Neural progenitor cell (in vitro differentiated cells): ENCODE measurements at regions not wholly inside any gene's neighbourhood (a gene's known extent, or its start where the extent isn't known, plus 50 kb on each side); places are given as distances from the start of the nearest gene placed in this dataset.

ENCODE experiments used
- DNase-seq: peaks from one replicate; pipeline ENCODE4 v3.0.0-alpha.2; 2016; ENCODE audit warnings: low spot score
- H2AFZ ChIP-seq: fragments of 200-600 bp; sonication (generic); replicated peaks from 2 replicates; pipeline ENCODE4 v1.6.1; 2016; ENCODE audit warnings: antibody characterized with exemption
- H3F3A ChIP-seq: fragments of 200-600 bp; sonication (generic); 2 replicates; pipeline ENCODE4 v1.6.1; 2016; ENCODE audit warnings: antibody characterized with exemption, low read depth
- H3K27ac ChIP-seq: fragments of 200-600 bp; sonication (generic); 2 replicates; pipeline ENCODE4 v1.5.1; 2016; ENCODE audit warnings: mild to moderate bottlenecking
- H3K27me3 ChIP-seq: fragments of 200-600 bp; sonication (generic); 2 replicates; pipeline ENCODE4 v1.6.1; 2016; ENCODE audit warnings: mild to moderate bottlenecking, moderate library complexity
- H3K36me3 ChIP-seq: fragments of 200-600 bp; sonication (generic); 2 replicates; pipeline ENCODE4 v1.5.1; 2016
- H3K4me1 ChIP-seq: fragments of 200-600 bp; sonication (generic); 2 replicates; pipeline ENCODE4 v1.6.1; 2016; ENCODE audit warnings: mixed run types
- H3K4me2 ChIP-seq: fragments of 200-600 bp; sonication (generic); 2 replicates; pipeline ENCODE4 v1.6.1; 2016
- H3K4me3 ChIP-seq: fragments of 200-600 bp; sonication (generic); 2 replicates; pipeline ENCODE4 v1.5.1; 2016
- H3K79me2 ChIP-seq: fragments of 200-600 bp; sonication (generic); 2 replicates; pipeline ENCODE4 v1.6.1; 2016; ENCODE audit warnings: low read depth
- H3K9ac ChIP-seq: fragments of 200-600 bp; sonication (generic); 2 replicates; pipeline ENCODE4 v1.6.1; 2016
- H3K9me3 ChIP-seq: fragments of 200-600 bp; sonication (generic); 2 replicates; pipeline ENCODE4 v1.5.1; 2016; ENCODE audit warnings: low read depth
- H4K20me1 ChIP-seq: fragments of 200-600 bp; sonication (generic); 2 replicates; pipeline ENCODE4 v1.6.1; 2016; ENCODE audit warnings: low read depth
- H3K27ac Mint-ChIP-seq: 3 replicates; pipeline ENCODE4 v1.8.0; 2021; ENCODE audit warnings: mixed read lengths
- H3K27me3 Mint-ChIP-seq: 2 replicates; pipeline ENCODE4 v1.8.0; 2022; ENCODE audit warnings: low read depth, mild to moderate bottlenecking, inconsistent platforms, moderate library complexity, mixed read lengths; ENCODE audit not compliant: insufficient read depth
- H3K36me3 Mint-ChIP-seq: 3 replicates; pipeline ENCODE4 v1.8.0; 2021; ENCODE audit warnings: mixed read lengths
- H3K4me1 Mint-ChIP-seq: 3 replicates; pipeline ENCODE4 v1.8.0; 2021; ENCODE audit warnings: mixed read lengths
- H3K4me3 Mint-ChIP-seq: 3 replicates; pipeline ENCODE4 v1.8.0; 2021; ENCODE audit warnings: mild to moderate bottlenecking, moderate library complexity, mixed read lengths
- H3K9me3 Mint-ChIP-seq: 3 replicates; pipeline ENCODE4 v1.8.0; 2020; ENCODE audit warnings: mixed read lengths
- CTCF ChIP-seq: fragments of 200-600 bp; sonication (generic); IDR thresholded peaks from 2 replicates; pipeline ENCODE4 v1.5.1; 2017; ENCODE audit warnings: antibody characterized with exemption, mild to moderate bottlenecking
- EZH2 ChIP-seq: fragments of 200-600 bp; sonication (generic); IDR thresholded peaks from 2 replicates; pipeline ENCODE4 v1.6.1; 2017; ENCODE audit warnings: antibody characterized with exemption, mild to moderate bottlenecking, moderate library complexity
- EZH2phosphoT487 ChIP-seq: fragments of 200-600 bp; sonication (generic); IDR thresholded peaks from 2 replicates; pipeline ENCODE4 v1.6.1; 2017; ENCODE audit warnings: antibody characterized with exemption

GRCh38 chr16:79691007-79691406 is 90.5 kb upstream of the MAF start:
- Histone ChIP-seq H3K4me3 (no peak overlapping the region), H3K79me2 (no peaks in the 10 kb centered on the region), H3K4me2 (no peak overlapping the region), H3K4me1 (peaks cover 7% of the 10 kb centered on the region), H3K36me3 (no peaks in the 10 kb centered on the region), H2AFZ (no peak overlapping the region), H3K9ac (no peak overlapping the region), H3K9me3 (no peaks in the 10 kb centered on the region), H3K27ac (no peak overlapping the region), H4K20me1 (no peaks in the 10 kb centered on the region), H3F3A (no peaks in the 10 kb centered on the region), H3K27me3 (no peaks in the 10 kb centered on the region)
- no peak overlapping the region for H3K4me3 Mint-ChIP-seq
- peaks cover 9% of the 10 kb centered on the region for H3K4me1 Mint-ChIP-seq
- no peak overlapping the region for H3K27ac Mint-ChIP-seq
- no peaks in the 10 kb centered on the region for H3K27me3 Mint-ChIP-seq
- no peak for TF ChIP-seq EZH2
- H3K36me3 Mint-ChIP-seq, result peaks cover 2% of the 10 kb centered on the region
- DNase-seq, result peak; percentile 19
- H3K9me3 Mint-ChIP-seq, result peaks cover 5% of the 10 kb centered on the region

GRCh38 chr16:79690159-79690558 is 89.6 kb upstream of the MAF start:
- H3K9me3 Mint-ChIP-seq, result peaks cover 8% of the 10 kb centered on the region
- Histone ChIP-seq H3F3A (no peaks in the 10 kb centered on the region), H2AFZ (no peak overlapping the region), H3K27me3 (no peaks in the 10 kb centered on the region), H4K20me1 (no peaks in the 10 kb centered on the region), H3K36me3 (no peaks in the 10 kb centered on the region), H3K4me2 (no peak overlapping the region), H3K9me3 (no peaks in the 10 kb centered on the region), H3K9ac (no peak overlapping the region), H3K4me1 (peaks cover 7% of the 10 kb centered on the region), H3K79me2 (no peaks in the 10 kb centered on the region), H3K4me3 (no peak overlapping the region), H3K27ac (no peak overlapping the region)
- no peak for DNase-seq
- peaks cover 9% of the 10 kb centered on the region for H3K4me1 Mint-ChIP-seq
- TF ChIP-seq EZH2phosphoT487 (no peak), EZH2 (no peak), CTCF (no peak)
- H3K4me3 Mint-ChIP-seq, result no peak overlapping the region
- H3K27me3 Mint-ChIP-seq, result no peaks in the 10 kb centered on the region
- H3K36me3 Mint-ChIP-seq, result peaks cover 2% of the 10 kb centered on the region
- no peak overlapping the region for H3K27ac Mint-ChIP-seq

- no peaks in the 10 kb centered on the region for H3K27me3 ChIP-seq
- no peak for DNase-seq
- no peaks in the 10 kb centered on the region for H3K9me3 ChIP-seq
- H2AFZ ChIP-seq, result no peak overlapping the region
- no peaks in the 10 kb centered on the region for H4K20me1 ChIP-seq
- no peak overlapping the region for H3K27ac Mint-ChIP-seq
- H3K4me1 Mint-ChIP-seq, result peaks cover 9% of the 10 kb centered on the region
- no peaks in the 10 kb centered on the region for H3K27me3 Mint-ChIP-seq
- no peak overlapping the region for H3K4me3 ChIP-seq
- peaks cover 7% of the 10 kb centered on the region for H3K4me1 ChIP-seq
- no peak overlapping the region for H3K9ac ChIP-seq
- H3K4me2 ChIP-seq, result no peak overlapping the region
- H3K27ac ChIP-seq, result no peak overlapping the region
- H3K79me2 ChIP-seq, result no peaks in the 10 kb centered on the region
- no peak for TF ChIP-seq CTCF
- H3K9me3 Mint-ChIP-seq, result peaks cover 4% of the 10 kb centered on the region
- no peak overlapping the region for H3K4me3 Mint-ChIP-seq
- H3F3A ChIP-seq, result no peaks in the 10 kb centered on the region
- no peaks in the 10 kb centered on the region for H3K36me3 ChIP-seq
- H3K36me3 Mint-ChIP-seq, result peaks cover 2% of the 10 kb centered on the region
Measured at GRCh38 chr16:79687249-79688130, 87.0 kb upstream of the MAF start.

- Histone ChIP-seq H3K9me3 (no peaks in the 10 kb centered on the region), H3K4me3 (no peak overlapping the region), H3K4me1 (peaks cover 1% of the 10 kb centered on the region), H2AFZ (no peak overlapping the region), H3K79me2 (no peaks in the 10 kb centered on the region), H4K20me1 (no peaks in the 10 kb centered on the region), H3F3A (no peaks in the 10 kb centered on the region), H3K9ac (no peak overlapping the region), H3K27ac (no peak overlapping the region), H3K27me3 (no peaks in the 10 kb centered on the region), H3K36me3 (no peaks in the 10 kb centered on the region), H3K4me2 (no peak overlapping the region)
- Mint-ChIP-seq H3K27me3 (no peaks in the 10 kb centered on the region), H3K9me3 (peaks cover 4% of the 10 kb centered on the region), H3K36me3 (peaks cover 2% of the 10 kb centered on the region), H3K4me3 (no peak overlapping the region), H3K4me1 (peaks cover 4% of the 10 kb centered on the region), H3K27ac (no peak overlapping the region)
- no peak for DNase-seq
- TF ChIP-seq EZH2phosphoT487, result no peak
- TF ChIP-seq EZH2, result no peak
Measured at GRCh38 chr16:79685871-79686270, 85.3 kb upstream of the MAF start.
